ENCODE measurements at regions not wholly inside any gene's neighbourhood (a gene's known extent, or its start where the extent isn't known, plus 50 kb on each side); places are given as distances from the start of the nearest gene placed in this dataset.
A peak's percentile ranks its signal among the peaks of the same experiment; 100 is the strongest.

GRCh38 chr3:177524742-177525141 lies 327.5 kb upstream of the TBL1XR1 start:
- H3K27me3 ChIP-seq (ENCODE audit: control insufficient read depth, insufficient read depth, low read length) = no peaks in the 10 kb centered on the region
- DNase-seq (ENCODE audit: low read depth in 4 of 6, low spot score in 6 of 6) = no peak
- no peaks in the 10 kb centered on the region for H3K9me3 ChIP-seq (ENCODE audit: control insufficient read depth, insufficient read depth, low read length)
- WGBS (ENCODE audit: insufficient coverage) = no CpG with 5 or more reads among the region's 4 CpGs
- no peaks in the 10 kb centered on the region for H3K4me1 ChIP-seq (ENCODE audit: control insufficient read depth, insufficient read depth, low read length)
- H3K4me3 ChIP-seq (ENCODE audit: low read depth, low read length) = no peak overlapping the region
- no peak overlapping the region for H3K27ac ChIP-seq (ENCODE audit: low read depth, low read length)
- H3K36me3 ChIP-seq (ENCODE audit: control insufficient read depth, insufficient read depth, low read length) = no peaks in the 10 kb centered on the region

DNA sequence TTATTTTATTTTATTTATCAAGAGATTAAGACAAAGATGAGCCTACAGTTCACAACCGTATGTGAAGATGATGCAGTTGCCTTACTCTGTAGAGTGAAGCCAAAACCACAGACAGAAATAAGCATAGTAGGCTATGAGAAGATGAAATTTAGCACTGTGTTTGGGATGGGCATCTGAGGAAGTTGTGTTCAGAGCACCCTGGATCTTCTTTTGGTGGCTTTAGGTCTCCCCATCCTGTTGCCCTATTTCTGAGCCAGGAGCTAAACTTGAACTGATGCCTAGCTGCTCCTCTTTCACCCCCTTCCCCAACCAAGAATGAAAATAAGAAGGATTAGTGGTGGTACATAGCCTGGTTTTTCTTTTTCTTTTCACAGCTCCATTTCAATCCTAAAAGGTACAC lies 328.1 kb upstream of the TBL1XR1 start:
- no peak for DNase-seq (ENCODE audit: low read depth in 4 of 6, low spot score in 6 of 6)
- H3K4me3 ChIP-seq (ENCODE audit: low read depth, low read length) = no peak overlapping the region
- H3K27ac ChIP-seq (ENCODE audit: low read depth, low read length) = no peak overlapping the region
- H3K4me1 ChIP-seq (ENCODE audit: control insufficient read depth, insufficient read depth, low read length) = no peaks in the 10 kb centered on the region
- WGBS (ENCODE audit: insufficient coverage) = no CpG with 5 or more reads among the region's 1 CpG
- H3K27me3 ChIP-seq (ENCODE audit: control insufficient read depth, insufficient read depth, low read length) = no peaks in the 10 kb centered on the region
- H3K36me3 ChIP-seq (ENCODE audit: control insufficient read depth, insufficient read depth, low read length) = no peaks in the 10 kb centered on the region
- no peaks in the 10 kb centered on the region for H3K9me3 ChIP-seq (ENCODE audit: control insufficient read depth, insufficient read depth, low read length)

- no peaks in the 10 kb centered on the region for H3K36me3 ChIP-seq (ENCODE audit: control insufficient read depth, insufficient read depth, low read length)
- no peak overlapping the region for H3K4me3 ChIP-seq (ENCODE audit: low read depth, low read length)
- no peaks in the 10 kb centered on the region for H3K4me1 ChIP-seq (ENCODE audit: control insufficient read depth, insufficient read depth, low read length)
- 77% methylated on average over 8 of the region's 9 CpGs for WGBS (ENCODE audit: insufficient coverage)
- peak in 2 of 6 donors; percentile 42 to 66 for DNase-seq (ENCODE audit: low read depth in 4 of 6, low spot score in 6 of 6)
- H3K27ac ChIP-seq (ENCODE audit: low read depth, low read length) = no peak overlapping the region
- H3K27me3 ChIP-seq (ENCODE audit: control insufficient read depth, insufficient read depth, low read length) = no peaks in the 10 kb centered on the region
- H3K9me3 ChIP-seq (ENCODE audit: control insufficient read depth, insufficient read depth, low read length) = no peaks in the 10 kb centered on the region
Measured at GRCh38 chr3:177525987-177526712, 328.9 kb upstream of the TBL1XR1 start.

DNA sequence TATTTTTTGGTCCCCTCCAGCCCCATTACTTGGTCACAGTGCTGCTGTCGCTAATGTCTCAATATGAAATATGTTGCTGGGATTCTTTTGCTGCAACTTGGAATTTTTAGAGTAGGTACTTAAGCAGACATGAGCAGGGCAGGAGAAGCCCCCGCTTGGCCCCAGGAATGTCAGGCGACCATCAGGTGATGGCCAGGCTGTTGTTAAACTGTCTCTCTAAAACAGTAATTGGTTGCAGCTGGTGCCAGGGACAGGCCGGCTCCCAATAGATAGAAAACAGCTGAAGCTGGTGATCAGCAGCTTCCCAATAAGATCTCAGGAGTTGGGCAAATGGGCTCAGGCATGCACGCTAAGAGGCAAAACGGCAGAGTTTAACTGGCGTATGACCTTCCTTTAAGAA lies 329.9 kb upstream of the TBL1XR1 start:
- Histone ChIP-seq H3K4me1 (ENCODE audit: control insufficient read depth, insufficient read depth, low read length) (no peaks in the 10 kb centered on the region), H3K4me3 (ENCODE audit: low read depth, low read length) (no peak overlapping the region), H3K27me3 (ENCODE audit: control insufficient read depth, insufficient read depth, low read length) (no peaks in the 10 kb centered on the region), H3K36me3 (ENCODE audit: control insufficient read depth, insufficient read depth, low read length) (no peaks in the 10 kb centered on the region), H3K27ac (ENCODE audit: low read depth, low read length) (no peak overlapping the region), H3K9me3 (ENCODE audit: control insufficient read depth, insufficient read depth, low read length) (no peaks in the 10 kb centered on the region)
- 90% methylated on average over 4 of the region's 7 CpGs for WGBS (ENCODE audit: insufficient coverage)
- DNase-seq (ENCODE audit: low read depth in 4 of 6, low spot score in 6 of 6) = no peak

GRCh38 chr3:177528306-177529070 lies 331.2 kb upstream of the TBL1XR1 start:
- no peak overlapping the region for H3K4me3 ChIP-seq (ENCODE audit: low read depth, low read length)
- H3K36me3 ChIP-seq (ENCODE audit: control insufficient read depth, insufficient read depth, low read length) = no peaks in the 10 kb centered on the region
- no peaks in the 10 kb centered on the region for H3K4me1 ChIP-seq (ENCODE audit: control insufficient read depth, insufficient read depth, low read length)
- DNase-seq (ENCODE audit: low read depth in 4 of 6, low spot score in 6 of 6) = no peak
- H3K27ac ChIP-seq (ENCODE audit: low read depth, low read length) = no peak overlapping the region
- H3K9me3 ChIP-seq (ENCODE audit: control insufficient read depth, insufficient read depth, low read length) = no peaks in the 10 kb centered on the region
- 100% methylated on average over 1 of the region's 2 CpGs for WGBS (ENCODE audit: insufficient coverage)
- no peaks in the 10 kb centered on the region for H3K27me3 ChIP-seq (ENCODE audit: control insufficient read depth, insufficient read depth, low read length)

GRCh38 chr3:177529071-177529550 lies 331.8 kb upstream of the TBL1XR1 start:
- WGBS (ENCODE audit: insufficient coverage) = no CpG with 5 or more reads among the region's 1 CpG
- Histone ChIP-seq H3K9me3 (ENCODE audit: control insufficient read depth, insufficient read depth, low read length) (no peaks in the 10 kb centered on the region), H3K4me3 (ENCODE audit: low read depth, low read length) (no peak overlapping the region), H3K27ac (ENCODE audit: low read depth, low read length) (no peak overlapping the region), H3K4me1 (ENCODE audit: control insufficient read depth, insufficient read depth, low read length) (no peaks in the 10 kb centered on the region), H3K36me3 (ENCODE audit: control insufficient read depth, insufficient read depth, low read length) (no peaks in the 10 kb centered on the region), H3K27me3 (ENCODE audit: control insufficient read depth, insufficient read depth, low read length) (no peaks in the 10 kb centered on the region)
- DNase-seq (ENCODE audit: low read depth in 4 of 6, low spot score in 6 of 6) = no peak

- H3K27me3 ChIP-seq (ENCODE audit: control insufficient read depth, insufficient read depth, low read length) = no peaks in the 10 kb centered on the region
Measured at GRCh38 chr3:177529716-177530335, 332.5 kb upstream of the TBL1XR1 start.

DNA sequence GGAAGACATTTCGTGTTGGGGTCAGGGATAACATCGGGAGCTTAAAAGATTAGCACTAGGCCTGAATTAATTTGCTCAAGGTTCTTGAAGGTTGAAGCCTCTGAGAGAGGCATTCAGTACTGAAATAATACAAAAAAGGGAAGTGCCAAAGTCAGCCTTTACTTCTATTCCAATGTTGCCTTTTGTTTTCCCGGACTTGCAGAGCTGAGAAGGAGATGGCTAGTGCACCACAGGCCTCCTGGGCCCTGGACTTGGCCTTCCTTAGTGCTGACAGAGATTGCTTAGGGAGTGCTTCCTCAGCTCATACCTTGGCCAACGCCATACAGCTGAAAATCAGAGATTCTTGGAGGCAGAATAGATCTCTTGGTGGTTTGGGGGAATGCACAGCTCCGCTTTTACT lies 333.6 kb upstream of the TBL1XR1 start:
- Histone ChIP-seq H3K27me3 (ENCODE audit: control insufficient read depth, insufficient read depth, low read length) (no peaks in the 10 kb centered on the region), H3K36me3 (ENCODE audit: control insufficient read depth, insufficient read depth, low read length) (no peaks in the 10 kb centered on the region), H3K4me3 (ENCODE audit: low read depth, low read length) (no peak overlapping the region), H3K9me3 (ENCODE audit: control insufficient read depth, insufficient read depth, low read length) (no peaks in the 10 kb centered on the region), H3K4me1 (ENCODE audit: control insufficient read depth, insufficient read depth, low read length) (no peaks in the 10 kb centered on the region), H3K27ac (ENCODE audit: low read depth, low read length) (no peak overlapping the region)
- whole genome bisulfite sequencing (ENCODE audit: insufficient coverage) = 42% methylated on average over 2 of the region's 5 CpGs
- no peak for DNase-seq (ENCODE audit: low read depth in 4 of 6, low spot score in 6 of 6)

More at GRCh38 chr3:177529716-177530335, 332.5 kb upstream of the TBL1XR1 start:
- Histone ChIP-seq H3K4me1 (ENCODE audit: control insufficient read depth, insufficient read depth, low read length) (no peaks in the 10 kb centered on the region), H3K4me3 (ENCODE audit: low read depth, low read length) (no peak overlapping the region), H3K36me3 (ENCODE audit: control insufficient read depth, insufficient read depth, low read length) (no peaks in the 10 kb centered on the region), H3K27ac (ENCODE audit: low read depth, low read length) (no peak overlapping the region), H3K9me3 (ENCODE audit: control insufficient read depth, insufficient read depth, low read length) (no peaks in the 10 kb centered on the region)
- 87% methylated on average over 5 of the region's 5 CpGs for WGBS (ENCODE audit: insufficient coverage)
- DNase-seq (ENCODE audit: low read depth in 4 of 6, low spot score in 6 of 6) = no peak

DNA sequence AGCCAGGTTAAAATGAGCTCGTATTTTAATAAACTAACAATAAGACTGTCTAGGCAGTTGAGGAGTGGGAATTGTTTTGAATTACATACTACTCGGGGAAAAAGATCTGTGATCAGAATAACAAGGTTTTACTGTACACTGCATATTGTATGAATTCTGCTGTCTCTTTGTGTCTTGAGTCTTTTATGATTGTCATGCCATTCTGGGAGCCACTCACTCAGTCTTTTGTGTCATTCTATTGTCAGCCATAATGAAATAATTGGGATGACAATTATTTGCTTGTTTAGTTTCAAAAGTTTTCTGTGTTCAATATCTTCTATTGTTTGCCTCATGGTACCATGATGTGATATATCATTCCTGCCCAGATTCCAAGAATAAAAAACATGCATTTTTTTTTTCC lies 339.6 kb upstream of the TBL1XR1 start:
- WGBS (ENCODE audit: insufficient coverage) = no CpG with 5 or more reads among the region's 2 CpGs
- H3K27me3 ChIP-seq (ENCODE audit: control insufficient read depth, insufficient read depth, low read length) = no peaks in the 10 kb centered on the region
- DNase-seq (ENCODE audit: low read depth in 4 of 6, low spot score in 6 of 6) = peak in 1 of 6 donors; percentile 32
- H3K4me1 ChIP-seq (ENCODE audit: control insufficient read depth, insufficient read depth, low read length) = no peaks in the 10 kb centered on the region
- H3K27ac ChIP-seq (ENCODE audit: low read depth, low read length) = no peak overlapping the region
- H3K9me3 ChIP-seq (ENCODE audit: control insufficient read depth, insufficient read depth, low read length) = no peaks in the 10 kb centered on the region
- no peaks in the 10 kb centered on the region for H3K36me3 ChIP-seq (ENCODE audit: control insufficient read depth, insufficient read depth, low read length)
- H3K4me3 ChIP-seq (ENCODE audit: low read depth, low read length) = no peak overlapping the region
